ENCODE measurements at regions not wholly inside any gene's neighbourhood (a gene's known extent, or its start where the extent isn't known, plus 50 kb on each side); places are given as distances from the start of the nearest gene placed in this dataset.
"Not testable (repeated sequence)": the region's sequence is repeated elsewhere in the genome, so short reads cannot be mapped to it uniquely, and the experiment has no call there.

GRCh38 chr3:145089337-145089736 lies 1071.6 kb downstream of the PLOD2 start:
- Histone ChIP-seq H3K9me3 (no peaks in the 10 kb centered on the region), H3K27me3 (no peaks in the 10 kb centered on the region), H3K36me3 (no peaks in the 10 kb centered on the region), H3K4me1 (no peaks in the 10 kb centered on the region), H3K4me3 (no peak overlapping the region), H3K27ac (no peak overlapping the region)
- no peak for TF ChIP-seq CTCF (IDR thresholded peaks at IDR 0.05)
- intact Hi-C loops (cut with DNase I) = no loop called here
- DNase-seq (ENCODE audit: low spot score in 2 of 2) = no peak

- intact Hi-C loops (cut with DNase I) = no loop called here
- no peaks in the 10 kb centered on the region for H3K36me3 ChIP-seq
- H3K4me1 ChIP-seq = no peaks in the 10 kb centered on the region
- no peaks in the 10 kb centered on the region for H3K27me3 ChIP-seq
- H3K9me3 ChIP-seq = no peaks in the 10 kb centered on the region
- no peak overlapping the region for H3K4me3 ChIP-seq
- DNase-seq (ENCODE audit: low spot score in 2 of 2) = no peak
- no peak overlapping the region for H3K27ac ChIP-seq
- no peak for TF ChIP-seq CTCF (IDR thresholded peaks at IDR 0.05)
Observed at GRCh38 chr3:145094355-145094941, 1066.5 kb downstream of the PLOD2 start.

- H3K9me3 ChIP-seq; H3K27ac ChIP-seq; H3K27me3 ChIP-seq; intact Hi-C loops (cut with DNase I); H3K36me3 ChIP-seq; H3K4me3 ChIP-seq; DNase-seq (ENCODE audit: low spot score in 2 of 2); H3K4me1 ChIP-seq: not testable (repeated sequence)
Observed at GRCh38 chr3:145111141-145111540, 1049.8 kb downstream of the PLOD2 start.

- Histone ChIP-seq H3K36me3 (no peaks in the 10 kb centered on the region), H3K27ac (no peak overlapping the region), H3K4me1 (no peaks in the 10 kb centered on the region), H3K27me3 (no peaks in the 10 kb centered on the region), H3K4me3 (no peak overlapping the region), H3K9me3 (no peaks in the 10 kb centered on the region)
- no peak for TF ChIP-seq CTCF (IDR thresholded peaks at IDR 0.05)
- no peak for DNase-seq (ENCODE audit: low spot score in 2 of 2)
- intact Hi-C loops (cut with DNase I) = no loop called here
Observed at GRCh38 chr3:145116769-145117168, 1044.2 kb downstream of the PLOD2 start.

- H3K27me3 ChIP-seq = no peaks in the 10 kb centered on the region
- DNase-seq (ENCODE audit: low spot score in 2 of 2) = no peak
- no peaks in the 10 kb centered on the region for H3K9me3 ChIP-seq
- no peak for TF ChIP-seq CTCF (IDR thresholded peaks at IDR 0.05)
- H3K36me3 ChIP-seq = no peaks in the 10 kb centered on the region
- no peak overlapping the region for H3K27ac ChIP-seq
- H3K4me1 ChIP-seq = no peaks in the 10 kb centered on the region
- H3K4me3 ChIP-seq = no peak overlapping the region
- intact Hi-C loops (cut with DNase I) = no loop called here
Observed at GRCh38 chr3:145118303-145118702, 1042.7 kb downstream of the PLOD2 start.

- no peak overlapping the region for H3K4me3 ChIP-seq
- no peak for DNase-seq (ENCODE audit: low spot score in 2 of 2)
- H3K27ac ChIP-seq = no peak overlapping the region
- H3K4me1 ChIP-seq = no peaks in the 10 kb centered on the region
- intact Hi-C loops (cut with DNase I) = no loop called here
- H3K36me3 ChIP-seq = no peaks in the 10 kb centered on the region
- TF ChIP-seq CTCF (IDR thresholded peaks at IDR 0.05) = no peak
- H3K9me3 ChIP-seq = no peaks in the 10 kb centered on the region
- no peaks in the 10 kb centered on the region for H3K27me3 ChIP-seq
Observed at GRCh38 chr3:145124900-145125678, 1035.9 kb downstream of the PLOD2 start.
